ENCODE measurements at regions not wholly inside any gene's neighbourhood (a gene's known extent, or its start where the extent isn't known, plus 50 kb on each side); places are given as distances from the start of the nearest gene placed in this dataset.
"Not testable (repeated sequence)": the region's sequence is repeated elsewhere in the genome, so short reads cannot be mapped to it uniquely, and the experiment has no call there.

- no peak for DNase-seq (ENCODE audit: low spot score)
Observed at GRCh38 chr13:108003626-108004025, 211.7 kb downstream of the LIG4 start.

- DNase-seq (ENCODE audit: low spot score), result no peak
Observed at GRCh38 chr13:108000998-108001397, 214.3 kb downstream of the LIG4 start.

- no peak for DNase-seq (ENCODE audit: low spot score)
Observed at GRCh38 chr13:107999751-108000150, 215.6 kb downstream of the LIG4 start.

GRCh38 chr13:107994137-107994536 lies 221.2 kb downstream of the LIG4 start:
- DNase-seq (ENCODE audit: low spot score), result no peak

- DNase-seq (ENCODE audit: low spot score), result no peak
Observed at GRCh38 chr13:107993239-107993949, 221.9 kb downstream of the LIG4 start.

- no peak for DNase-seq (ENCODE audit: low spot score)
Observed at GRCh38 chr13:107992542-107992941, 222.8 kb downstream of the LIG4 start.

GRCh38 chr13:107977071-107977574 lies 238.2 kb downstream of the LIG4 start:
- DNase-seq (ENCODE audit: low spot score), result no peak

GRCh38 chr13:107976628-107977027 lies 238.7 kb downstream of the LIG4 start:
- no peak for DNase-seq (ENCODE audit: low spot score)

- no peak for DNase-seq (ENCODE audit: low spot score)
Observed at GRCh38 chr13:107974409-107974808, 240.9 kb downstream of the LIG4 start.

- DNase-seq (ENCODE audit: low spot score), result no peak
Observed at GRCh38 chr13:107969546-107969945, 245.8 kb downstream of the LIG4 start.

GRCh38 chr13:107968470-107968869 lies 246.9 kb downstream of the LIG4 start:
- no peak for DNase-seq (ENCODE audit: low spot score)

- DNase-seq (ENCODE audit: low spot score), result no peak
Observed at GRCh38 chr13:107964395-107964794, 250.9 kb downstream of the LIG4 start.

- DNase-seq (ENCODE audit: low spot score), result no peak
Observed at GRCh38 chr13:107961849-107962608, 253.3 kb downstream of the LIG4 start.

GRCh38 chr13:107960301-107960700 lies 255.0 kb downstream of the LIG4 start:
- DNase-seq (ENCODE audit: low spot score), result no peak

- no peak for DNase-seq (ENCODE audit: low spot score)
Observed at GRCh38 chr13:107956889-107957288, 258.4 kb downstream of the LIG4 start.

- no peak for DNase-seq (ENCODE audit: low spot score)
Observed at GRCh38 chr13:107942030-107942617, 273.2 kb downstream of the LIG4 start.

- DNase-seq (ENCODE audit: low spot score), result no peak
Observed at GRCh38 chr13:107941345-107942029, 273.8 kb downstream of the LIG4 start.

GRCh38 chr13:107937848-107938247 lies 277.5 kb downstream of the LIG4 start:
- DNase-seq (ENCODE audit: low spot score), result no peak

GRCh38 chr13:107931056-107931455 lies 284.3 kb downstream of the LIG4 start:
- DNase-seq (ENCODE audit: low spot score), result no peak

- no peak for DNase-seq (ENCODE audit: low spot score)
Observed at GRCh38 chr13:107928762-107929161, 286.6 kb downstream of the LIG4 start.

- no peak for DNase-seq (ENCODE audit: low spot score)
Observed at GRCh38 chr13:107927557-107927956, 287.8 kb downstream of the LIG4 start.

GRCh38 chr13:107926515-107926914 lies 288.8 kb downstream of the LIG4 start:
- DNase-seq (ENCODE audit: low spot score), result not testable (repeated sequence)

All from AG20443 (cell line).